Pancreas (tissue), 10 donors: ENCODE measurements at regions not wholly inside any gene's neighbourhood (a gene's known extent, or its start where the extent isn't known, plus 50 kb on each side); places are given as distances from the start of the nearest gene placed in this dataset.

ENCODE experiments used
- ATAC-seq, 4 donors: fragments of 200-7000 bp; cut with Tn5 transposase; one replicate each; pipeline versions ENCODE4 v1.8.0 to v1.9.1; 2020; ENCODE audit warnings: mild to moderate bottlenecking in 4 of 4, moderate library complexity in 4 of 4
- DNase-seq, 6 donors: peaks; one replicate each; pipeline ENCODE4 v3.0.0-alpha.2; 2020
- FAIRE-seq: peaks from 2 replicates; lab custom pipeline; 2012; peaks lifted over from hg19 to GRCh38; lab: Jason Lieb, UNC
- H3K27ac ChIP-seq, 4 donors: fragments of 200-600 bp; sonication (generic); 1 replicate in 3 of 4; 2 replicates in 1 of 4; pipeline versions ENCODE4 v1.5.0 to v1.8.0; 2020
- H3K27me3 ChIP-seq, 4 donors: fragments of 200-600 bp; one replicate each; pipeline ENCODE4 v1.8.0; 2021
- H3K36me3 ChIP-seq, 3 donors: fragments of 200-600 bp; sonication (generic) in 1 of 3; one replicate each; pipeline versions ENCODE4 v1.5.0 to v1.8.0; 2020 to 2021
- H3K4me1 ChIP-seq, 3 donors: fragments of 200-600 bp; one replicate each; pipeline ENCODE4 v1.8.0; 2021
- H3K4me3 ChIP-seq, 4 donors: fragments of 200-600 bp; sonication (generic) in 2 of 4; one replicate each; pipeline versions ENCODE4 v1.5.0 to v1.8.0; 2020 to 2021
- H3K9me3 ChIP-seq, 4 donors: fragments of 200-600 bp; one replicate each; pipeline ENCODE4 v1.8.0; 2021
- CTCF ChIP-seq, 4 donors: fragments of 200-600 bp; sonication (generic) in 3 of 4; IDR thresholded peaks; one replicate each; pipeline versions ENCODE4 v1.5.0 to v1.8.0; 2021; ENCODE audit warnings: antibody characterized with exemption in 4 of 4
- WGBS, 2 donors: extraction: QIAGEN DNeasy Blood & Tissue Kit; methylation state at CpG; one replicate each; pipeline ENCODE4 v1.1.7; 2013; 5-methylcytosine and 5-hydroxymethylcytosine counted together
- intact Hi-C, 3 donors: fragments of 100-400 bp; cut with DNase I; formaldehyde crosslinking; loops; one replicate each; pipeline versions ENCODE4 v1.11.1 to v1.14.2; 2022
- donor health status: healthy with polysubstance abuse.
- donor health status: DM: no; HTN: no; CAD: no; lungs with moderate emphysema.
- donor health status: DM: no; HTN: no; CAD: no.
- donor health status: control.
- donor health status: control.
- donor health status: Bipolar disorder and iron deficiency.
- donor health status: DM: yes; HTN: yes; CAD: no.
- donor health status: DM: no; HTN: no; CAD: no.
- donor health status: DM: no; HTN: no; CAD: no.
- donor health status: DM: yes; HTN: yes; CAD: no.

DNA sequence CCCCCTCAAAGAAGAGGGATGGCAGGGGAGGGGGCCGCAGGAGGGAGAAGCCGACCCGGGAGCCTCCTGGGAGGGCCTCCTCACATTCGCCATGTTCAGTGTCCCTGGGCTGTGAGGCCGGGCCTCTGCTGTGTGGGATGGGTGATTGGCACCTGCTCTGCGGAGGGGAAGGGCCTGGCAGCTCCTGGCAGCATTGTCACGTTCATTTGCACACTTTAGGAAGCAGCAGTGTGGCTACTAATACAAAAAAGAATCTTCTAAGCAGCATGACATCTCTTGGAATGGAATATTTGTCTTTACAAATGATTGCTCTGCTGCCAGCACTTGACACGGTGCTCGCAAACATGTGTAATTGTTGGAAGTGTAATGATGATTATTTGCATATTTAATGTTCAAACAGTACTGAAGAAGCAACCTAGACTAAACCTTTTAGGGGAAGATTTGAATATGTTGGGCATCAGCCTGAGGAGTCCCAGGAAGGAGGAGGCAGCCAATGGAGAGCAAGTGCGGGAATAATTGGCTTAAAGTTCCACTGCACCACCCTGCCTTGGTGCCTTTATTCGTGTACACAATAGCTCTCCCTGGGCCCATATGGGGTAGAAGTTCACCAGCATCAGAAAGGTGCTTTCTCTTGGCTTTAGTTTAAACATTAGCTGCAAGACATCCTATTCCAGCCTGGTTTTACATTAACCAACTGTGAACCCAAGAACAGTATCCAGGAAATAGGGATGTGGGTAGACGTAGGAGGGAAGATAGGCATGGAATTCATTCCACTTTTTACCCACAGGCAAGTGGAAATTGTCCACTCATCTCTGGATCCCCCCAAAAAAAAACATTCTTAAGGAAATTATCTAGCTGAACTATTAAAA lies 404.9 kb downstream of the TMEM182 start:
- intact Hi-C loops, result loop anchor here in 1 of 3 donors (10.0 kb wide), 1 partner anchor 1698 kb away; no protein-coding TSS in a partner anchor
- TF ChIP-seq CTCF (IDR thresholded peaks at IDR 0.05), result no peak
- no peak for FAIRE-seq
- WGBS, 2 donors, result 43 to 50% methylated on average over 12 of the region's 12 CpGs
- H3K27me3 ChIP-seq, result no peaks in the 10 kb centered on the region
- peak in 3 of 4 donors; percentile 24 to 28 (median 25) for ATAC-seq
- H3K4me1 ChIP-seq, result no peaks in the 10 kb centered on the region
- H3K9me3 ChIP-seq, result no peaks in the 10 kb centered on the region
- no peak overlapping the region for H3K4me3 ChIP-seq
- no peaks in the 10 kb centered on the region for H3K36me3 ChIP-seq
- DNase-seq, result no peak
- no peak overlapping the region for H3K27ac ChIP-seq

DNA sequence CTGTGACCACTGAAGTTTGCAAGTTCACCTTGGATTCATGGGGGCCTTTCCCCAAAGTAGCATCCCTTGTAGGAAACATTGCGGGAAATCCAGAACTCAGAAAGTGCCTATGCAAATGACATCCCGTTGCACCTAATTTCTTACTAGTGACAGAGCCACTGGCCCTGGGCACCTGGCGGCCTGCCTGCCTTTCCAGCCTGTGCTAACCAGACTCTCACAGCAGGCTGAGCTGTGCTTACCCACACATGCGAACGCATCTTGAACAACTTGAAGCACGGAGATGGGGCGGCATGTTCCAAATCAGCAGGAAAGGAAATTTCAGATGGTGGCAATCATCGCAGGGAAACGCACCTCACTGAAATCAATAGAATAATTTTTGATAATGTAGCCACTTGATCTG lies 405.8 kb downstream of the TMEM182 start:
- H3K9me3 ChIP-seq, result no peaks in the 10 kb centered on the region
- FAIRE-seq (no peak), DNase-seq (no peak), ATAC-seq (no peak)
- WGBS, 2 donors, result 77 to 84% methylated on average over 9 of the region's 9 CpGs
- no peak for TF ChIP-seq CTCF (IDR thresholded peaks at IDR 0.05)
- H3K4me1 ChIP-seq, result no peaks in the 10 kb centered on the region
- H3K4me3 ChIP-seq, result no peak overlapping the region
- intact Hi-C loops, result loop anchor here in 1 of 3 donors (10.0 kb wide), 1 partner anchor 1697 kb away; no protein-coding TSS in a partner anchor
- H3K27me3 ChIP-seq, result no peaks in the 10 kb centered on the region
- H3K27ac ChIP-seq, result no peak overlapping the region
- H3K36me3 ChIP-seq, result no peaks in the 10 kb centered on the region

GRCh38 chr2:103169861-103170260 lies 408.0 kb downstream of the TMEM182 start:
- DNase-seq (no peak), ATAC-seq (no peak), FAIRE-seq (no peak)
- no peak overlapping the region for H3K4me3 ChIP-seq
- H3K27me3 ChIP-seq, result no peaks in the 10 kb centered on the region
- intact Hi-C loops, result loop anchor here in 1 of 3 donors (10.0 kb wide), 1 partner anchor 1695 kb away; no protein-coding TSS in a partner anchor
- no peaks in the 10 kb centered on the region for H3K4me1 ChIP-seq
- H3K27ac ChIP-seq, result no peak overlapping the region
- no peaks in the 10 kb centered on the region for H3K36me3 ChIP-seq
- TF ChIP-seq CTCF (IDR thresholded peaks at IDR 0.05), result no peak
- no peaks in the 10 kb centered on the region for H3K9me3 ChIP-seq

DNA sequence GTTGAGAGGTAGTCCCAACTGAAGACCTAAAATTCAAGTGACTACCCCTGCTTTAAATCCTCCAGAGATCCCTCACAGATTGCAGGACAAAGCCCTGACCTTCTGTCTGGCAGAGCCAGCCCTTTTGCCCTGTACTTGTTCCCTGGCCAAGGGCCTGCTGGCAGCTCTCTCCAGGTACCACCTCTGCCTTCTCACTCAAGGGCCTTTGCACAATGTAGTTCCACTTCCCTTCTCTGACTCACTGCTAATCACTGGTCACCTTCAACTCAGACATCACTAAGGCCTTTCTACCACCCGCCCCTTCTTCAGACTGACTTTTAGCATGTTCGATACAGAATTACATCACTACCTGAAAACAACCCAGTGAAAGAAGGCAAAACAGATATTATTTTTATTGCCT lies 411.0 kb downstream of the TMEM182 start:
- ATAC-seq, result no peak
- no peaks in the 10 kb centered on the region for H3K4me1 ChIP-seq
- DNase-seq, result no peak
- no peak overlapping the region for H3K27ac ChIP-seq
- TF ChIP-seq CTCF (IDR thresholded peaks at IDR 0.05), result no peak
- no peaks in the 10 kb centered on the region for H3K36me3 ChIP-seq
- intact Hi-C loops, result no loop called here
- H3K27me3 ChIP-seq, result no peaks in the 10 kb centered on the region
- no peaks in the 10 kb centered on the region for H3K9me3 ChIP-seq
- FAIRE-seq, result no peak
- H3K4me3 ChIP-seq, result no peak overlapping the region
- 79 to 95% methylated on average over 2 of the region's 2 CpGs for WGBS, 2 donors

- no peak for TF ChIP-seq CTCF (IDR thresholded peaks at IDR 0.05)
- FAIRE-seq, result no peak
Observed at GRCh38 chr2:103174711-103175110, 412.9 kb downstream of the TMEM182 start.

More at GRCh38 chr2:103174711-103175110, 412.9 kb downstream of the TMEM182 start:
- Histone ChIP-seq H3K4me1 (no peaks in the 10 kb centered on the region), H3K27ac (no peak overlapping the region), H3K27me3 (no peaks in the 10 kb centered on the region), H3K4me3 (no peak overlapping the region), H3K36me3 (no peaks in the 10 kb centered on the region), H3K9me3 (no peaks in the 10 kb centered on the region)
- no peak for ATAC-seq
- WGBS, 2 donors, result 62 to 79% methylated on average over 2 of the region's 2 CpGs
- no peak for DNase-seq
- intact Hi-C loops, result no loop called here
